CD4-positive, alpha-beta T cell treated with Interleukin-1 beta for 1 hour (primary cell): ENCODE measurements at regions not wholly inside any gene's neighbourhood (a gene's known extent, or its start where the extent isn't known, plus 50 kb on each side); places are given as distances from the start of the nearest gene placed in this dataset.

Experiments
- DNase-seq, 2 donors: peaks; one replicate each; pipeline ENCODE4 v3.0.0-alpha.2; 2020 to 2022

DNA sequence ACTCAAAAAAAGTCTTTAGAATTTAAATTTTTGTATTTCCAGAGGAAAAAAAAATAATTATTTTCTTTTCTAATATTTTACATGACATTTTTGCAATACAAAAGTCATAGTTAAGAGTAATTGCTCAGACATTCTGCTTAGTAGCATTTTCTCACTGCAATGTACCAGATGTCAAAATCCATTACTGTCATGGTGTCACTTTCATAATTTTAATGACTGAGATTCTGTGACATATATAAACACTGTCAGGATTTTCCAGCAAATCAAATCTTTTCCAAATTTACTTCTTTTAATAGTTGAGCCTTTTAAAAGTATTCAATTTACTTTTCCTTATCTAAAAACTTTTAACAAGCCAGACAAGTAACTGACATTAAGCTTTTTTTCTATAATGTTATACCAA lies 422.7 kb downstream of the GRIA2 start:
- DNase-seq, result no peak

DNA sequence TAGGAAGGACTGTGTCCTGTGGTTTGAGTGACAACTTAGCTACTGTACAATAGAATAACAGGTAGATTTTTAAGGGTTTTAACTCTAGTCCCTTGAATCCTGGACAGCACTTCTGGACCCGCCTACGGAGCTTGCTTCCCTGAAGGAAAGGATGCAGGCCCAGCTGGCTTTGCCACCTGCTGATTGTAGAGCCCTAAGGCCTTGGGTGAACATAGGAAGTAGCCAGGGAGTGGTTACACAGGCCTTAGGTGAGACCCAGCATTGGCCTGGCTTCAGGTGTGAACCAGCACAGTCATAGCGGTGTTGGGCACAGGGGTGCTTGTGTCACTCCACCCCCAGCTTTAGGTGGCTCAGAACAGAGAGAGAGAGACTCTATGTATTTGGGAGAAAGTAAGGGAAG lies 413.5 kb downstream of the GRIA2 start:
- DNase-seq, result no peak

DNA sequence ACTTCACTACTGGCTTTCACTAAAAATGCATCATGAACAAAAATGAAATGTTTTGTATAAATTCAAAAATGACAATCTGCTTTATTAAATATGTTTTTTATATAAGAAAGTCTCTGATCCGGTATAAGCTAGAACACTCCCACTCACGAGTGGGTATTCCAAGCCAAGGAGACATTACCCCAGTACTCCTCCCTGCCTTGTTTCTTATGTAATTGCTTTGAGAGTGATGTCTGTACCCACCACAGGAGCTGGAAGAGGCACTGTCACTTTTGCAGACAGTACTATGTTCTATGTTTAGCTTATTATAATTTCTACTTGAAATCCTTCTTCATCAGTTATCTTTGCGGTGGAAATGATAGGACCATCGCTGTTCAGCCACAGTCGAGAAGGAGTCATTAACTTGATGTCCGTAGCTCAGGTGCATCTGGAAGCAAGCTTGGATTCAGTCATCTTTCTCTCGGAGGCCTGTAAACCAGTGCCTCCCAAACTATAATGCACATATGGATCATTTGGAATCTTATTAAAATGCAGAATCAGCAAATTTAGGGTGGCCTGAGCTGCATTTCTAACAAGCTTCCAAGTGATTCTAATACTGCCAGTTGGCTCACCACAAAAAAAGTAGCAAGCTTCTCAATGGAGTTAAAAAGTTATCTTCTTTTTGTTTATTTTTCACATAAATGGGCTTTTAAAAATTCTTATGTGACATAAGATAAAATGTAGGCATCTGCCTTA lies 396.4 kb downstream of the GRIA2 start:
- no peak for DNase-seq

DNA sequence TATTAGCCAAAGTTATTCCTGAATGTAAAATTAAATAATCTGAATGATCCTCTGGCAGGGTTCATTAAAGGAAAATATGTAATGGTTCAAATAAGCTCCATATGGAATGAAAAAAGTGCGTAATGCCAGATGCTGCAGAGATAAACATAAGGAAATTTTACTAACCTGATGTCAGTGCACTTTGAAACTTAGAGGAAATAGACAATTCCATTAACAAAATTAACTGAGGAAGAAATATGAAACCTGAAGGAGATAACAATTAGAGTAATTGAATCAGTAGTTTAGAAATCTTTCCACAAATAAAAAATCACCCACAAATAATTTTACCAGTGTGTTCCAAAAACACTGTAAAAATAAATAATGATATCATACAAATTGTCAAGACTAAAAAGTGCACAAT lies 387.5 kb downstream of the GRIA2 start:
- DNase-seq, result no peak

DNA sequence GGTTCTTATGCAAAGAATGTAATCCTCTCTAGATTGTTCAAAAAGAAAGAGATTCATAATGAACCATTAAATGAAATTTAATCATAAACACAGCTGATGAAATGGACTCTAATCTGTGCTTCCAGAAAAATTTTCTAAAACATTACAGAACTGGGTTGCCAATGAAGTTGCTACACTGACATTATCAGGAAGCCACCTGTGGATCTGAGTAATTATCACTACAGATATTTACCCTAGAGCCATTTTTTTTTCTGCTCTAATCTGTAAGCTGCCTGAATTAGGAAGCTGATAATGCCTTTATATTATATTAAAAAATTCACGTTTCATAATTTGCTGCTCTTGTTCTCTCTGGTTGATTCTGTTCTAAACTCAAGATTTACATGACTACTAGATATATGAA lies 380.1 kb downstream of the GRIA2 start:
- DNase-seq, result no peak

DNA sequence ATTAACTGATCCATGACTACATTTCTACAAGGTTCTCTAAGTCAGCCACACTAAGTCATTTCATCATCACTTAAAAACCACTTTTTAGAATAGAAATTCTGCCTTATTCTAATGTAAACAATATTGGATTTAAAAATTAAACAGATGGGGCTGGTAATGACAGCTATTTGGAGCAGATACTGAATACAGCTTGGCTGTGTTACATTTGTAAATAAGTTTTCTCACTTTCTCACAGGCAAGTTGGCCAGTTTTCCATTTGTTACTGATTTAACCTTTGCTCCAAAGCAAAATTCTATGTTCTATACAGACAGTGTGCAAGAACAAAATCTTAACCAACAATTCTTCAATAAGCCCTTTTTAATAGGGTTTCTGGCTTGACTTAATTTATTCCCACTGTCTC lies 370.7 kb downstream of the GRIA2 start:
- DNase-seq, result no peak

DNA sequence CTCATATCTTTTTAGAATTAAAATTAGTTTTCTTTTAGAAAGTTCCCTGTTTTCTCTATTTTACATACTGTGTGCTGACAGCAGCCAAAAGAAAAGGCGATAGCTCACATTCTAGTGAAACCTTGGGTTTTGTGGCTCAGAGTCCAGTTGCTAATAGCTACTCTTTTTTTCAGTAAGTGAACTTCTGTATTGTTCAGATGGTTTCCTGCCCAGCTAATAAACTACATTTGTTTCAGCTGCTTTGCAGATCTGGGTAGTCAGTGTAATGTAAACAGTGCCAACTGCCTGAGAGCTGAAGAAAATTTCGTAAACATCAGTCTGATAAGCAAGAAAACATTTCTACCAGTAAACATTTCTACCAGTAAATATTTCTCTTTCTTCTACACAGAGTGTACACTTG lies 370.2 kb downstream of the GRIA2 start:
- DNase-seq, result no peak

DNA sequence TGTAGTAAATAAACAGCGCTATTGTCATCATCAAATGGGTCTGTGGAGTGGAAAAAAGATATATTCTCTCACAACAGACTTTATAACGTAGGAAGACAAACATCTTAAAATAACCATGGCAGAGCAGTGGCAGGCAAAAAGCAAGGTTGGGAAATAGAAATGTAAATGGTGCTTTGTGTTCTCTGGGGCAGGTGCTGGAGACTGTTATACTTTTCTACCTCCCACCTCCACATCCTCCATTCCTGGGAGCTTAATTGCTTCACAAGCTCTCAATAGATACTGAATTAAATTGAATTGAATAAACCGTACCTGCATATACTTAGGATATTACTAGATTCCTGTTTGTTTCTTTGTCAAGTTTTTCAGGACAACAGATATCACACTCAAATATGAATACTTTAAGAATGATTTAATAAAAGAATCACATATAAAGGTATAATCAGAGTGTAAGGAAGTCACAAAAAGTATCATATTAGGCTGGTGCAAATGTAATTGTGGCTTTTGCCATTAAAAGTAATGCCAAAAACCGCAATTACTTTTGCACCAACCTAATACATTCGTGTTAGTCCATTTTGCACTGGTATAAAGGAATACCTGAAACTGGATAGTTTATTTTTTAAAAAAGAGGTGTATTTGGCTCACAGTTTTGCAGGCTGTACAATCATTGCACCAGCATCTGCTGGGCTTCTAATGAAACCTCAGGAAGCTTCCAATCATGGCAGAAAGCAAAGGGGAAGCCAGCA lies 367.3 kb downstream of the GRIA2 start:
- no peak for DNase-seq

DNA sequence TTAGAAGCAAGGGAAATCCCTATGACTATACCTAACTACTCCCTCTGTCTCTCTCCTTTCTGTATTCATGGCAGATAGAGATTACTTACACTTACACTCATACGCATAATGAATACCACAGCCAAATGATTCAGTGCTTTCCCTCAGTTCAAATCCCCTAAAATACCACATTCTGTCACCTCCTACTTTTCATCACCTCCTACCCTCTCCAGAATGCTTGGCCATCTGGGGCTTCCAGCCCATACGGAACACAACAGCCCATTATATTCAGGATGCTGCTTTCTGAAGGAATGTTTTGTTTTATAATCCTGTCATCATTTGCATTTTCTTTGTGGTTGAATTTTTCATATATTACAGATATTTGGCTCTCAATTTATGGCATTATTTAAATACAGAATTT lies 361.6 kb downstream of the GRIA2 start:
- no peak for DNase-seq

DNA sequence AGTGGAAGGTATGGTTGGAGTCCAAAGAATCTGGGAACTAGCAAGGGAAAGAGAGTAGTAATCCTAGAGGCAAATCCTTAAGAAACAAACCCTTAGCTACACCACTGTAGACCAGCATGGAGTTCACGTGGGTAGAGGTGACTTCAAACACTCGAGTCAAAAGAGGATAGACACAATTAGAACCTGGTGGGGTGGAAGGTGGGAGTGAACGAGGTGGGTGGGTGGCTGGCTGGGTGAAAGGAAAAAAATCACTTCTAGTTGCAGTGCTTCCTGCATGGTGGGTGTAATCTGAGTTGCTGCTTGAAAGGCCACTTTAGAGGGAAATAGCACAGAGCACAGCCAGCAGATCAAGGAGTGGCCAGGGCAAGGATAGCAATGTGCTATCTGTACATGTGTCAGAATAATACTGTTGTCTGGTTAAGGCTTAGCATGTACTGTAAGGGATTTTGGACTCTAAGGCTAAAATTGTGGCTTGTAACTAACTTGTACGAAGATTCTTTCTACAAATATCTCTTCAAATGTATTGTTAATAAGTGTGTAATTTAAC lies 356.2 kb downstream of the GRIA2 start:
- DNase-seq, result no peak

DNA sequence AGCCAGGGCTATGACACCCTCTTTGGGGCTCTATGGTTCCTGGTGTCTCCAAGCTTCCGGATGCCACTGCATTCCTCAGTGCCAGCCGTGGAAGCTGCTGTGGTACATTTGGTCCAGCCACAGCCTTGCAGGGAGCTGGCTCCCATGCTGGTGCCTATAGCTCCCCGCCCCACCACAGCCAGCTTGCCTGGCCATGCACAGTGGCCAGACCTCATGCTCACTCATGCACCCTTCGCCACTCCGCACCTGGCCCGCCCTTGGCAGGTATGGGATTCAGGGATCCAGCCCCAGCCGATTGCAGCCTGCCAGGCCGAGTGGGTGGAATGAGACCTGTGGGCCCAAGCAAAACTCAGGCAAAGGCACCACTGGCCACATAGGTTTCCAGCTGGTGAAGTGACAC lies 354.8 kb downstream of the GRIA2 start:
- DNase-seq, result no peak

DNA sequence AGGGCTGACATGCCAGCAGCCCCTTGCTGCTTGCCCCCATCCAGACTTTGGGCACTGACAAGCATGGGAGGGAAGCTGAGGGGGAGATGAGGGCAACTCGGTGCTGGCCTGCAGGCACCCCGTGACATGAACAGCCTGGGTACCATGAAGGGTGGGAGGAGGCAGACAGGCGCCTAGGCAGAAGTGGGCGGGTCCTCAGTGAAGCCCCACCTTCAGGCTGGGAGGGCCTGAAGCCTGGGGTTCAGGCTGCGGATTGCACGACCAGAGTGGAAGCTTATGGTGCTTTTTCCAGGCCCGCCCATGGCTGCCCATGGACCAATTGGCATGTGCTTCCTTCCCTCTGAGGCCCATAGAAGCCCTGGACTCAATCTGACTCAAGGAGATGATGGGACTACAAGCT lies 354.1 kb downstream of the GRIA2 start:
- no peak for DNase-seq

DNA sequence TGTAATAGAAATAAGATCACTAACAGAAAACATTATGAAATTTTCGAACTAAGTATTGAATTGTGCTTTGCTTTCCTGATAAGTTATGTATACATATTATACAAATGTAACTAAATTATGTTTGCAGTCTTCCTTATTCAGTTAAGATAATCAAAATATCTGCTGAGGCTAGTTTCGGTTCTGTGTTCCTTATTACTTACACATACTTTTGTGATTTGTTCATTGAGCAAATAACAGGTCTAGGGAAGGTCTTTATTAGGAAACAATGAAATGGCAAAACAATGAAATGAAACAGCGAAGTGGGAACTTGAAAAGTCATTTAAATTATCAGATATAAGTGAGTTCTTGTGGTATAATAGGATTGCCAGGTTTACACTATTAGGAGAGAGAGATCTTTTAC lies 352.4 kb downstream of the GRIA2 start:
- no peak for DNase-seq

DNA sequence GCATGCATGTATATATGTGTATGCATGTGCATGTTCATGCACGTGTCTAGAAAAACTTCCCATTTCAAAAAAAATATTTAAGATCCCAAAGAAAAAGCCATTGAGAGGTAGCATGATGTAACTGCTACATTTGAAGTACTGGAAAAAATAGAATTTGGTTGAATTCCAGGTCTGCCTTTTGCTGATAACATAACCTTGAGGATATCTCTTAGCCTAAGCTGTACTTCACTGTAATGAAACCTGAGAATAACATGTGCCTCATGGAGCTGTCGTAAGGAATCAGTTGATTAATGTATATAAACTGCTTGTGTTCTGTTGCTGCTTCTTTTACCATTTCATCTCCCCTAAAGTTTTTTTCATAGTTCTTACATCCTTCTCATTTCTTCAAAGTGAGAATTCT lies 351.8 kb downstream of the GRIA2 start:
- no peak for DNase-seq

DNA sequence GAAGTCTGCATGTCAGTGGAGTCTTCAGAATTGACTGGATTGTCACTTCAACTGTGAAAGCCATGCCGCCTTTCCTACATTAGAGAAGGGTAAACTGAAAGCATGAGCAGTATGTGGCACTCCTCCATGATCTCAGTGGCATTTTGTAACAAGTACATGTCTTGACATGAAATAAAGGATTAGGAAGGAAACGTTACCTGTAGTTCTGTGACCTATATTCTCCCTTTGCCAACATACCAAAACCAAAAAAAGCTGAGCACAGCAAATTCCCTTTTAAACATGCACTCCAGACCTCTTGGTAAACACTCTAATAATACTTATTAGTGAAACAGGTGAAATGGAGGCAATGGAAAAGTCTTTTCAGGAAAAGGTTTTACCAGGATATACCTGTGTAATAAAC lies 344.2 kb downstream of the GRIA2 start:
- no peak for DNase-seq

DNA sequence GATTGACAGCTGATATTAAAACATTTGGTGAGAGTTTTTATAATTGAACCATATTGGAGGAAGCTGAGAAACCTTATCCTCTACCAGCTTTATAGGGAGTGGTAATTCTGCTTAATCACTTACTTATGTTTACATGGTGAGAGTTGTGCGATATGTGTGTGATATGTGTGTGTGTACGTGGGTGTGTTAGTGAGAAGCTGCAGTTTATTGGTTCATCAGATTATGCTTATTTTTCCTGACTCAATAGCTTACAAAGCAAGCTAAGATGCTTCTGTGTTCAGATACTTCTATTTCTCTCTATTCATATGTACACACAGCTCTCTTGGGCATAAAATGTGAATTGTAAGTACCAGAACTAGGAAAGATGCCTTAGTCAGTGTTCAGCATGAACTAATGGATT lies 343.7 kb downstream of the GRIA2 start:
- no peak for DNase-seq

DNA sequence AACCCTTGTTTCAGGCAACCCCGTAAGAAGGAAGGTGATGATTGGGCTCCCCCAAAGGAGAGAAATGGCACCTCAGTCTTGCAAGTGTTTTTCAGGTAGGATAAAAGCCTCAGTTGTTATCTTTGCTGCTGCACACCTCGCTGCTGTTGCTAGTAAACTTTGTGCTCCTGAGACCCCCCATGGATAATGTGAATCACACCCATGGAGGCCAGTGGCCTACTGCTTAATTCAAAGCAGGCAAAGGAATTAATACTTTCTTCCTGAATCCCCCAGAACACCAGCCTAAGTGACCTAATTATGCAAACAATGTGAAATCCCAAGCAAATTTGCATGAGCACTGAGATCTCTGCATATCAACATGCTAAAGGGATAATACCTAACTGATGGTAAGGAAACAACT lies 337.5 kb downstream of the GRIA2 start:
- no peak for DNase-seq

DNA sequence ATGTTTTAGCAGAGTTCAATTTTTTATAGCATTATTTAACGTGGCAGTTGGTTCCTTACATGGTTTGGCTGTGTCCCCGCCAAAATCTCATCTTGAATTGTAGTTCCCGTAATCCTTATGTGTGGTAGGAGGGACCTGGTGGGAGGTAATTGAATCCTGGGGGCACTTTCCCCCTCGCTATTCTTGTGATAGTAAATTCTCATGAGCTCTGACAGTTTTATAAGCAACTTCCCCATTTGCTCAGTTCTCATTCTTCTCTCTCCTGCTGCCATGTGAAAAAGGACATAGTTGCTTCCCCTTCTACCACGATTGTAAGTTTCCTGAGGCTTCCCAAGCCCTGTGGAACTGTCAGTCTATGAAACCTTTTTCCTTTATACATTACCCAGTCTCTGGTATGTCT lies 329.5 kb downstream of the GRIA2 start:
- no peak for DNase-seq

DNA sequence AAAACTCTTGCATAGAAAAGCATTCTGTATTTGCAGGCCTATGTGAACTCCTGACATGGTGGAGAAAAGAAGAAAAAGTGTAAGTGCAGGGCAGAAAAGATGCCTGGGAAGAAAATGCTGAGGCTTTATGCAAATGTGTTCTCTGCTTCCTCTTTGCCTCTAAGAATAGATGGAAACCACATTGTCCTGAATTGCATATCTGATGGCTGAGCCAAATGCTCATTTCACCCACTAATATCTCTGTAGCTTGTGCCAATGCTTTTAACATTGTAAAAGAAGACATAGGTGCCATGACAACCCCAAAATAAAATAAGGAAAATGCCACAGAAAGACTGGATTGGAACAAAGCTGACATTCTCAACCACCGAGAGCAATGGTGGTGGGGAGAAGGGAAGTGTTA lies 307.4 kb downstream of the GRIA2 start:
- no peak for DNase-seq

DNA sequence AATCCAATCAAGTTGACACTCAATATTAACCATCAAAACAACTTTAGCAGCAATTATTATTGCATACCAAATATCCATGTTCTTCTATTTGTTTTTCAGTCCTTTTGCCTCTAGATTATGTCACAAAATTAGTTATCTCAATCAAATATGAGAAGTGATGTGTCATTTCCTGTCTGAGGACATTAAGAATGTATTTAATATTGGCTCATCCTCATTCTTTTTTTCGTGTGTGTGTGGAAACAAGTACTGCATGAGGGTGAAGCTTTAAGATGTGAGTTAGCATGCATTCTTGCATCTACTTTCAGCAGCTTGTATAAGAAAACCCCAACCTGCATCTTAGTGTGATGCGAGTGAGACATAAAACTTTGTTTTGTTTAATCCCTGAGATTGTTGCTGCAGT lies 301.4 kb downstream of the GRIA2 start:
- DNase-seq, result no peak

DNA sequence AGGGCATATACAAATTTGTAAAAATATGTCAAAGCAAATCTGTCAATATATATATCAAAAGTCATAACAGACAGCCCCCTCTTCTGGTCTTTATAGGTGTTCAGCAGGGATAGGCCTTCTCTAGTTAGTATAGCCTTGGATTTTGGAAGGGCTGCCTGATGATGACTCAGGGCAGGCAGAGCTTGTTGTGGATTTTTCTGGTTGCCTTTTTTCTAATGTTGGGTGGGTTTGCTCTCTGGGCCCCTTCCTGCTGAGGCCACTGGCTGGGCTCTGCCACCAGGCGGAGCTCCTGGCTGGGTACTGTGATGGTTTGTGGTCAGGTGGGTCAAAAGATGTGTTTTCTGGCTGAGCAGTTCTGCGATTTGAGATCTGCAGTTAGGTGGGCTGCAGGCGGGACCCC lies 294.2 kb downstream of the GRIA2 start:
- DNase-seq, result no peak

DNA sequence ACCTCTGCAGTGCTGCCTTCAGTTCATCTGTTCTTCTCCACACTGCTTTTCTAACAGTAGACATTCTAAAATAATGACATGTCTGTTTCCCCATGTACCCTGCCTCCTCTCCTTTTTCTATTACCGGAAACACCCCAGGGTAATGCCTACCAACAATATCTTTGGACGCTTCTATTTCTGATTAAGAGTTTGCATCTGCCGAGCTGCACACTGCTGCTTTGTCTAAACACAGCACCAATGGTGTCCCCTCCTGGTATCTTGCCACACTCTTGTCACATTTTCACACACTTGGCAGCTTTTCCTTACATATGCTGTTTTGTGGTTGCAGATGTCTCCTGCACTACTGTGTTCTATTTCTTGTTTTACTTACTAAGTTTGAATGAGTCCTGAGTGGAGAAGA lies 288.8 kb downstream of the GRIA2 start:
- DNase-seq, result no peak

DNA sequence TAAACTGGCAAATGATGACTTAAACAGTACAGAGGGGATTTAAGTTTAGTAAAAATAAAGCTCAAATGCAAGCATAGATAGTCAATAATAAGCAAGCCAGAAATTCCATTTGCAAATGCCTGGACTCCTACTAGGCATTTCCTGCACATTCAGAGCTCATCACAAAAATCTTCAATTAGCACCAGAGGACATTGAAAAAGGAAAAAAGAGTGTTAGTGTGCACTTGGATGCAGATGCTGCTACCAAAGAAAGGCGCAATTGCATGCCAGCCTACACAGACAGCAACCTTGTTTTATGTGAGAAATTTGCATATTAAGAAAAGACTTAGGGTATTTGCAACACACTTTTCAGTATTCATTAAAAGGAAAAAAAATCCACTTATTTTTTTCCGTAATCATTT lies 282.1 kb downstream of the GRIA2 start:
- no peak for DNase-seq

DNA sequence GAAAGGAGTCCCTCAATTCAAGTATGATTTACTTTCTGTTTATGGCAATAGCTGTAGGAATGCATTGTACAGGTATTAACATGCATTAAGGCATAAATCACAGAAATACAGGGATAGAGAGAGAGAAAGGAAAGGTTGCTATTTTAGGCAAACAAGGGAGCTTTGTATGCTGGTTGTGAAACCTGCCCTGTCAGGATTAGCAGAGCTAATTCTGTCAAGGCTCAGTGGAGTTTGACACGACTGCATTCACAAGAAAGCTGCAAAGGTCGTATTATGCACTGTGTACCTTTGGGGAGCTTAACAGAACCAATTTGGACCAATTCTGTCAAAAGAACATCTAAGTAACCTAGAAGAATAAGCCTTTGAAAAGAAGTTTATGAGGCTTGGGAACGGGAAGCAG lies 239.3 kb downstream of the GRIA2 start:
- DNase-seq, result no peak

DNA sequence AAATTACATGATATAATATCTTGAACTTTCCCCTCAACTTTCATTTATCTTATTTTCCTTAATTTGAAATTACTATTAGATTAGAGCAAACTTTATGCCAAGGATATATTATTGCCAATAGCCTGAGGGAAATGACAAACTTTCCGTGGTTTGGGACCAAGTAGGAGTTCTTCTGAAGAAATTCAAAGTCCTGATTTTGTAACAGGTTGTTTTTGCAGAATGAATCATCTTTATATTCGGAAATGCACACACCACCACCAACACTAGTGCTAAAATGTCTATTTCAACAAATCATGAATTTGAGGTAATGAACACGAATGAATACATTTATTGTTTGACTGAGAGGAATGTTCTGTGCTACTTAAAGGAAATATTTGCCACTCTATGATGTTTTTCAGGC lies 226.7 kb downstream of the GRIA2 start:
- DNase-seq, result no peak
